ENCODE measurements at regions not wholly inside any gene's neighbourhood (a gene's known extent, or its start where the extent isn't known, plus 50 kb on each side); places are given as distances from the start of the nearest gene placed in this dataset.

DNA sequence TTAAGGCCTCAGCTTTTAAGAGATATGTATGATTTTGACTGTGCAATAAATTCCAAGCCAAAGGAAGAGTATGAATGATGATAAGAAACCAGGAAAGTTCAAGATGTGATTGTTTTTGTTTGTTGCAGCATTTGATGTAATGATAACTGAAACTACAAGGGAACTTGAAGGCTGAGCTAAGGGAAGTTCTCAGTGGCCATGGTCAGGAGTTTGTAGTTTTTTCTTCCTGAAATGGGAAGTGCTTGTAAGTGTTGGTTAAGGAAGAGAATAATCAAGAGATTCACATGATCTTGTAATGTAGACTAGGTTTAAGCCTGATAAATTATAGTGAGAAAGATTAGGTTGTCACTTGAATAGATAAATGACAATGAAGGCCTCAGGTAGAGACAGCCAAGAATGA is 53.4 kb downstream of the PTCHD4 start:
- DNase-seq (ENCODE audit: low spot score) = no peak

- no peak for DNase-seq (ENCODE audit: low spot score)
Measured at GRCh38 chr6:48048451-48049146, 62.4 kb downstream of the PTCHD4 start.

- DNase-seq (ENCODE audit: low spot score) = no peak
Measured at GRCh38 chr6:48041894-48042293, 69.1 kb downstream of the PTCHD4 start.

DNA sequence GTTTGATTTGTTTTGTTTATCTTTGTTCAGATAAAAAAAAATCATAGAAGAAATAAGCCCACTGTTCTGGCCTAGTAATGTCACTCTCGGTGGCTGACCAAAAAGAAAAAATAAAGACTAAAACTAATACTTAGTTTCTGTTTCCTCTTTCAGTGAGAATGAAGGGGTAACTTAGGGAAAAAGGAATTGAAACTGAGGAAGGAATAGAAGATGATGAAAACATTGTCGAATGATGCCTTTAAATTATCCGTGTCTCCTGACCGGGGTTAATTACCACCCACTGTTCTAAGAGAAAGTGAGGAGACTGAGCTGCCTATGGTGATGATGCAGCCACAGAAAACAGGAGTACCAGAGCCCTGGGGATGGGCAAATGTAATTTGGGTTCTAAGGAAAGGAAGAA is 73.1 kb downstream of the PTCHD4 start:
- no peak for DNase-seq (ENCODE audit: low spot score)

DNA sequence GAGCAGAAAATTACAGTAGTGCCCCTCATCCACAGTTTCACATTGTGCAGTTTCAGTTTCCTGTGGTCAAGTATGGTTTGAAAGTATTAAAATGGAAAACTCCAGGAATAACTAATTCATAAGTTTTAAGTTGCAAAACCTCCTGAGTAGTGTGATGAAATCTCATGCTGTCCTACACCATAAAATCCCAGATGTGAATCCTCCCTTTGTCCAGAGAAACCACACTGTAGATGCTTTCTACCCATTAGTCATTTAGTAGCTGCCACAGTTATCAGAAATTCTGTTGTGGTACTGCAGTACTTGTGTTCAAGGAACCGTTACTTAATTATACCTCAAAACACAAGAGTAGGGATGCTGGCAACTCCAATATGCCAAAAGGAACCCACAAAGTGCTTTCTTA is 74.7 kb downstream of the PTCHD4 start:
- no peak for DNase-seq (ENCODE audit: low spot score)

DNA sequence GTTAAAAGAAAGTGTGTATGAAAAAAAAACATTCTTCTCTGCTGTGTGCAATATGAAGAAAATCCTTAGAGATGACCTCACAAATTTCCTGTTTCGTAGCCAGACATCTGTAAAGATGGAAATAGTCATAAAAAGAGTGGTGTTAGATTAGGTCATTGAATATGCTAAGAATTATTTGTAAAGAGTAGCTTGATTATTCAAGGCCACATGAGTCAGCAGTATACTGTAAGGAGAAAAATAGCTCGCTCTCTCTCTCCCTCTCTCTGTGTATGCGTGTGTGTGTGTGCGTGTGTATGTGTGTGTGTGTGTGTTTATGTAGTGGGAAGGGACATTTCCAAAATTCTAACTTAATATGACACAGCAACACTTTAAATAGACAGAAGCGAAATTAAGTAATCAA is 78.8 kb downstream of the PTCHD4 start:
- DNase-seq (ENCODE audit: low spot score) = no peak

DNA sequence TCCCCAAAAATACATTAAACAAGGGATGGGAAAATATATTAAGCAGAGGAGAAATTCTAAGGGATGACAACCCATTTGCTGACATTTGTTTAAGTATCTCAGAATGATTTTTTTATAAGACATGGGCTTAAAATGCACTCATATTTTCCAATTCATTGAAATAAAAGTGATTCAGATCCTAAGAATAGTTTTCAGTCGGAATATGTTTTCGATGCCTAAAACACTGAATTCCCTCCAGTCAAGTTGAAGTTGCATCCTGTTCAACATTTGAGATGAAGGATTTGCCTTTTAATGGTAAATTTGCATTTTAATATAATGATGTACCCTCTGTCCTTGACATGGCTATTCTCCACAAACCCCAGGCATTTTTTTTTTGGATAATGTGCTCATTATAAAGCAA is 79.3 kb downstream of the PTCHD4 start:
- DNase-seq (ENCODE audit: low spot score) = no peak

- DNase-seq (ENCODE audit: low spot score) = no peak
Measured at GRCh38 chr6:48027704-48028435, 83.1 kb downstream of the PTCHD4 start.

DNA sequence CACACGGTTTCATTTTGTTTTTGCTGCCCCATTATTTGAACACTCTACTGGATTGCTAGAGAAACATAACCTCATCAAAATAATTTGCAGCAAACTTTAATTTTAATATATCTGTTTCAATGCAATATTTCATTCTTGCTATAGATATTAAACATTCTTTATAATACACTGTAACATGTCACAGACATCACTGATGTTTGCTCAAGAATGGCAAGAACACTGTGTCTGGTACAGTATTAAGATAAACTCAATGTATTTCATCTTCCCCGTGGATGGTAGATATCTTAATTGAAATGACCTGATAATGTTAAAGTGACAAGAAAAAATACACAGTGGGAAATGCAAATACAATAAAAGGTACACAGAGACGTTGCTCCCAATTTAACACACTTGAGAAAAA is 86.0 kb downstream of the PTCHD4 start:
- DNase-seq (ENCODE audit: low spot score) = no peak

DNA sequence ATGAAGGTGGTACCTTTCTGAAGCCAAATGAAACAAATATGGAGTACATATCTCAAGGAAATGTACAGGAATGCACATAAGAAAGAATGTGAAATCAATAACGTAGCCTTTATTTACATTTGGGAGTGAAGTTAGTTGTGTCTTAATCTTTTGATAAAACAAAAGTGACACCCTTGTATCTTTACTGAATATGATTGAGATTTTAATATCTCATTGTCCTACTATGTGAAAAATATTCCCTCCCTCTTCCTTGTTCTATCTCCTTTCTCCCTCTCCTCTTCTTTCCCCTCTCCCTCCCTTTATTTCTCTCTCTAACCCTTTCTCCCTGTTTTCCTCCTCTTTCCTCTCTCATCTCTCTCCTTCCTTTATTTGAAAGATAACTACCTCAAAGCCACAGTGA is 89.1 kb downstream of the PTCHD4 start:
- no peak for DNase-seq (ENCODE audit: low spot score)

DNA sequence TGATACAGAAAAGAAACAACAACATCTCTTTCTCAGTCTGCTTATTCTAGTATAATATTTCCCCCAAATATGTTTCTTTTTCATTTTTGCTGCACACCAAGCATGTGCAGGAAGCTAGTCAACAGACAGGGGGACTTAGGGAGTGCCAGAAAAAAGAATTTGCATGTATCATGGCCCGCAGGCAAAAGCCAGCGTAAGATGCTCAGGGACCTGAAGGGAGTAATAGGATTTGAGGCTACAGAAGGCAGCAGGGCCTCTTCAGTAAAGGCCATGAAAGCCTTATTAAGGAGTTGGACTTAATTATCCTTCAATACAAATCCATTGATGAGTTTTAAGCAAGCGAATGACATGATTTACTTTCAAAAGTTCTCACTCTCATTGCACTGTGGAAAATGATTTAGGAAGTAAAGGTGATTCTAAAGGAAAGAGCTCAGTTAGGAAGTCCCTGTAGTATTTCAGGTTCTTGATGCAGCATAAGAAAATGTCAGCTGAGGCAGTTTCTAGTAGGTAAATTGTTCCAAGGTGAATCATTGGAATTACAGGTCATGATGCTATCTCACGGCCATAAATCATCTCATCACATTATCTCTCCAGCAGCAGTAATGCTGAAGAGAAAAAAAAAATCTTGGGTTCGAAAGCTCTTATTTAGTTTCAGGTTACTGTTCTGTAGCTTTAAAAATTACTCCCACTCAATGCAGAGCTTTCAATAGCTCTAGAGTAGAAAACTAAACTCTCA is 94.8 kb downstream of the PTCHD4 start:
- no peak for DNase-seq (ENCODE audit: low spot score)

GRCh38 chr6:47992809-47993208 is 118.2 kb downstream of the PTCHD4 start:
- DNase-seq (ENCODE audit: low spot score) = no peak

DNA sequence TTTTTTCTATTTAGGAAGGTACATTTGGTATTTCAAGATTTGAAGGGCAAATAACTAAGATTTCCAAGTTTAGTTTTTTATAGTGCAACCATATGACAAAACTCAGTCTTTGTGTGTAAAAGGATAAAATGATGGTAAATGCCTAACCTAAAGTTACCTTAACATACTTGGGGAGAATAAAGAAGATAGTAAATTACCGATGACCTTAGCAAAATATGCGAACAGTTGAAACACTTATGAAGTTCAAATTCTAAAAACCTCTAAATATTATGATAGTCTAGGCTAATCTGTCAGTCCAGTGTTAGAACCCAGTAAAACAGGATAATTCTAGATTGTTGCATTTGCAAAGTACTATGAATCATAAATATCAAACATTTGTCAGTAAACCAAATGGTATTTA is 127.5 kb downstream of the PTCHD4 start:
- no peak for DNase-seq (ENCODE audit: low spot score)

GRCh38 chr6:47977314-47977713 is 133.7 kb downstream of the PTCHD4 start:
- DNase-seq (ENCODE audit: low spot score) = no peak

- no peak for DNase-seq (ENCODE audit: low spot score)
Measured at GRCh38 chr6:47974106-47974505, 136.9 kb downstream of the PTCHD4 start.

DNA sequence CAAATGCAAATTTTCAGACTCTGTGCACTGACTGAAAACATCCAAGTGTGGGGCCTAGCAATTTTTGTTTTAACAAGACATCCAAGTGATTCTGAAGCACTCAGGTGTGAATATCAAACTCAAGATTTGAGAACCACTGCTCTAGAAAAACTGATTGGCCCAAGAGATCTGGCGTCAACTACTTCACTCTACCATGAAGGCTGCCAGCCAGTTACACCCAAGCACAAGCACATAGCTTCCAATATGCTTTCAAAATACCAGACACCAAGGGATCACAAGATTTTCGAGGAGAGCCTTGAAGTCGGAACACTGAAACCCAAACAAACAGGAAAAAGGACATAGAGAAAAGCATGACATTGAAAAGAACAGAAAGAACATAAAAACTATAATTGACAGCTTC is 140.2 kb downstream of the PTCHD4 start:
- no peak for DNase-seq (ENCODE audit: low spot score)

DNA sequence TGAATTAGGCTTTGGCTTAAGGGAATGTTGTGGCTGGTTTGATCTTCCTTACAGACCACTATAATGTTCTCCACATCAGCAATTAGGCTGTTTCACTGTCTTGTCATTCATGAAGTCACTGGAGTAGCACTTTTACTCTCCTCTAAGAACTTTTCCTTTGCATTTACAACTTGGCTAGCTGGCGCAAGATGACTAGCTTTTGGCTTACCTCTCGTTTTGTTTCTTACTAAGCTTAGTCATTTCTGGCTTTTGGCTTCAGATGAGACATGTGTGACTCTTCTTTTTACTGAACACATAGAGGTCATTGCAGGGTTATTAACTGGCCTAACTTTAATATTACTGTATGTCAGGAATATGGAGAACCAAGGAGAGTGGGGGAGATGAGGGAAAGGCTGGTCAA is 143.2 kb downstream of the PTCHD4 start:
- no peak for DNase-seq (ENCODE audit: low spot score)

DNA sequence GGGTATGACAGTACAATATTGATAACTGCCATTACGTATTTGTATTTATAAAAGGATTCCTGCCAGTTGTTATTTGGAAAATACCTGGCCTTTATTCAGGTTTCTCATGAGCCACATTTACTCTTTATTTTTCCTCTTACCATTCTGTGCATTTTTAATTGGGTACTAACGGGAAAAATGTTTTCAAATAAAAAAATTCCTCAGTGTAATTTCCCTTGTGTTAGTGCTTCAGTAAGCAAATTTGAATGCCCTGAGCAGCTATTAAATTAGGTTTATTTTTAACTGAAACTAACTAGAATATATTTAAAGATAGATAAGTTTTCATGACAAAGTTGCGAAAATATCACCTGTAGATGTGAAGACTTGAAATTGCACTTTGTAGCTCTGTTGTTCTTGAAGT is 146.0 kb downstream of the PTCHD4 start:
- no peak for DNase-seq (ENCODE audit: low spot score)

- DNase-seq (ENCODE audit: low spot score) = no peak
Measured at GRCh38 chr6:47952640-47953039, 158.4 kb downstream of the PTCHD4 start.

GRCh38 chr6:47944846-47945245 is 163.0 kb downstream of the OPN5 start:
- DNase-seq (ENCODE audit: low spot score) = peak; percentile 58

GRCh38 chr6:47938405-47938804 is 156.6 kb downstream of the OPN5 start:
- no peak for DNase-seq (ENCODE audit: low spot score)

GRCh38 chr6:47936820-47937219 is 155.0 kb downstream of the OPN5 start:
- no peak for DNase-seq (ENCODE audit: low spot score)

DNA sequence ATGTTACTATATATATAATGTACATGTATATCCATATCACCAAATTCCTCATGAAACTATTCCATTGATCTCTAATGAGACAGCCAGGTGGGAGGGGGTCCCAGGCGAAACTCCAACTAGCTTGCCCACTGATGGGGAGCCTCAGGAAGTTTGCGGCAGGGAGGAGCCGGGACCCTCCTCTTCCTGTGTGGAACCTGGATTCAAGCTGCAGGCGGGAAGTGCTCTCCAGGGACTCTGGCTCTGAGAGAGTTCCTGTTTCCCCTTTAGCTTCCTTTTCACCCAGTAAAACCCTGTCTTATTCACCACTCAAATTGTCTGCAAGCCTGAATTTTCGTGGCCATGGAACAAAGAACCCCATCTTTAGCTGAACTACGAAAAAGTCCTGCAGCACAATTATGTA is 152.2 kb downstream of the OPN5 start:
- no peak for DNase-seq (ENCODE audit: low spot score)

All from putamen (tissue), 1 donor.